ENCODE measurements at regions not wholly inside any gene's neighbourhood (a gene's known extent, or its start where the extent isn't known, plus 50 kb on each side); places are given as distances from the start of the nearest gene placed in this dataset.

DNA sequence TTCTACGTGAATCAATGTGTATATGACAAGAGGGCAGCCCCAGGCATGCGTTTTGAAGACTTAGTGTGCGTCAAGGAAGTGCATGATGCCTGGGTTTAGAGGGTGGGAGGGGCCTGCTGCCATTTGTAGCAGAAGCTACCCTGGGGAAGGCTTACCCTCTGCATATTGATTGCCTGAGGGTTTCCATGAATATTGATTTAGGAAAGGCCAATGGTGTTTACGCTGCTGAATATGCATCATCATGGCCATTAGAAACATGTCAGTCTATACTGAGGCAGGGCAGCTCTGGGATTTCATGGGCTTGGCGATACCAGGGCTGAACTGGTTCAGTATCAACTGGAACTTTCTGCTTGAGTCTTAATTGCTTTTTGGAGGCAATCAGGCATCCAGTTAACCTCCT, 259.3 kb downstream of the DCDC2C start:
- DNase-seq = no peak

DNA sequence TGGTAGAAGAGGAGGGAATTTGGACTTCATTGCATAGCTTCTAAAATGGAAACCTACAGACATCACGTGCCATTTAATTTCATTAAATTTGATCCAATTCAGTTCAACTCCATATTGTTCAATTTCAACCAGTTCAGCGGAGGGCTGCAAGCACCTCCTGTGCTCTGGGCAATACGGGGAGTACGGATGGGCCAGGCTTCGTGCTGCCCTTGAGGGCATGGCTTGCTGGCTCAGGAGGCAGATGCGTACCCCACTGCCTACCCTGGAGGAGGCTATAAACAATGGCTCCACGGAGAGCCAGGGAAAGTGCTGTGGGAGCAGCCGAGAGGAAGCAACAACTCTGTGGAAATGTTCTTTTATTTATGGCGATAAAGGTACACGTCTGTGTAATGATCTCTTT, 261.8 kb downstream of the DCDC2C start:
- no peak for DNase-seq

DNA sequence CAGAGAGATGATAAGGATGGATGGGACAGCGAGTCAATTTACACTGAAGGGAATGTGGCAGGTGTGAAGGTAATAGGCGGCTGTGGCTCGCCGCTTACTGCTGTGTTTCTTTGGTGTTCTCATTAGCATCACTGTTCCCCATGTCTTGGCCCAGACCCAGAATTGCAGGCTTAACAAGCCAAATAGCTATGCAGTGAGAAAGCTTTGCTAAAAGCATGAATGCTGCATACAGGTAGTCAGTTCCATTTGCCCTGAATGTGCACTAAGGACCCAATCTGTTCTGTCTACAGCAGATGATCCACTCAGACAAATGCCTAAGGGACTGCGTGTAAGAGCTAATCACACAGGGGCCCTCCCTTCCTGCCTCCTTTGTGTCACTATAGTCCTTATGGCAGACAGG, 262.6 kb downstream of the DCDC2C start:
- DNase-seq = no peak

DNA sequence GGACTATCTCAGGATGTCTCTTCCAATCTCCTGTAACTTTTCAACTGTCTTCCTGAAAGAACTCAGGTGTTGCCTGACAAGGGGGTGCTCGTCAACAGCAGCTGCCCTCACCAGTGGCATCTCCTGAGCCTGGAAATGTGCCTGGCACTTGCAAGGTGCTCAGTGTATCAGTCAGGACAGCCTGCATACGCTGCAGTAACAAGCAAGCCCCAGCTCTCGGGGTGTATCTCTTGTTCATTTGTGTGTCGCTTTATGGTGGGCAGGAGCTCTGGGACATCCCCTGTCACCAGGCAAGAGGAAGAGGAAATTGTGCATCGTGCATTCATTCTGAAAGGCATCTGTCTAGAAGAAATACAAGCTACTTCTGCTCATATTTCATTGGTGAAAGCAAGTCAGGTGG, 263.1 kb downstream of the DCDC2C start:
- no peak for DNase-seq

DNA sequence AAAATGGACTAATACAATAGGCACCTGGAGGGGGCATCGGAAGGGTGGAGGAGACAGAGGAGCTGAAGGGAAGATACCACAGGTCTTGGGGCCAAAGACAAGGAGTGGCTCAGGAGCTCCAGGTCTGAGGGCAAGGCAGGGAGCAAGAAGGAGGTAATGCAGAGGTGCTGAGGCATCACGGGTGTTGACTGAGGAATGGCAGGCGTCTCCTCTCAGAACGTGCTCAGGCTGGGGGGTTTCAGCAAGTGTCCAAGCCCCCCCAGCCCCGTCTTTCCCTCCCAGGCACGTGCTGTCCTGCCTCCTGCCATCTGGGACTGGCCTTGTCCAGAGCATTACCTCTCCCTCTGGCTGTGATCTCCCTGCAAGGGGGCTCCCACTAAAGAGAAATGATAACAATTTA, 265.4 kb downstream of the DCDC2C start:
- no peak for DNase-seq

DNA sequence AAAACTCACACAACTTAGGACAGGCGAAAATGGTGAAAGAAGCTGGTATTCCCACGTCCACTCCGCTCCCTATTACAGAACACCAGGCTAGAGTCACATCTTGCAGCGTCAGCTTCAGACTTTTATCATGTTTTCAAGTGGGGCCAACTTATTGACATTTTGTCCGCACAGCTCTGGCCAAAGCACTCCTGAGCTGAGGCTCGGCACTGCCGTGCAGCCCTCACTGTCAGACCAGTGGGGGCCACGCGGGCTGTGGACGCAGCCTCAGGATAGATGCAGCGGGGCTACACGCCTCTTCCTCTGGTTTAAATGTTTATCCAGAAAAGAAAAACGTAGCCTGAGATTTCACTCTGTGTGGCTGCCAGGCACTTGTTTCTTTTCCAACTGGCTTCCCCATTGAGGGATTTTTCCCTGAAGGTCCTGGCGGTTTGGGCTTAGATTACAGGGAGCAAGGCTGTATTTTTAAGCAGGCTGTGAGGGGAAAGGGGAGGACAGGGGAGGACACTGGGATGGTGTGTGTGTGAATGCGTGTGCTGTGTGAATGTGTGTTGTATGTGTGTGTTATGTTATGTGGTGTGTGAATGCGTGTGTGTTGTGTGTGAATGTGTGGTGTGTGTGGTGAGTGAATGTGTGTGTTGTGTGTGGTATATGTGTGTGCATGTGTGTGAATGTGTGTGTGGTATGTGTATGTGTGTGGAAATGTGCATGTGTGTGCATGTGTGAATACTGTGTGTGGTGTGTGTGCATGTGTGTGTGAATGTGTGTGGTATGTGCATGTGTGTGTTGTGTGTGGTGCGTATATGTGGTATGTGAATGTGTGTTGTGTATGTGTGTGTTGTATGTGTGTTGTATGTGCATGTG, 267.6 kb downstream of the DCDC2C start:
- no peak for DNase-seq

DNA sequence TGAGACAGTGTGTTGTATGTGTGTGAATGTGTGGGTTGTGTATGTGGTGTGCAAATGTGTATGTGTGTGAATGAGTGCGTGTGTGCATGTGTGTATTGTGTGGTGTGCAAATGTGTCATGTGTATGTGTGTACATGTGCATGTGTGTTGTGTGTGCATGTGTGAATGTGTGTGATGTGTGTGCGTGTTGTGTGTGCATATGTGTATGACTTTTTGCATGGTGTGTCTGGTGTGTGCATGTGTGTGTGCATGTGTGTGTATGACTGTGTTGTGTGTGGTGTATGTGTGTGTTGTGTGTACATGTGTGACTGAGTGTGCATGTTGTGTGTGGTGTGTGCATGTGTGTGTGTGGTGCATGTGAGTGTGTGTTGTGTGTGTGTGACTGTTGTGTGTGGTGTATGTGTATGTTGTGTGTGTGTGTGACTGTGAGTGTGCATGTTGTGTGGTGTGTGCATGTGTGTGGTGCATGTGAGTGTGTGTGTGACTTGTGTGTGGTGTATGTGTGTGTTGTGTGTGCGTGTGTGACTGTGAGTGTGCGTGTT, 268.3 kb downstream of the DCDC2C start:
- no peak for DNase-seq

DNA sequence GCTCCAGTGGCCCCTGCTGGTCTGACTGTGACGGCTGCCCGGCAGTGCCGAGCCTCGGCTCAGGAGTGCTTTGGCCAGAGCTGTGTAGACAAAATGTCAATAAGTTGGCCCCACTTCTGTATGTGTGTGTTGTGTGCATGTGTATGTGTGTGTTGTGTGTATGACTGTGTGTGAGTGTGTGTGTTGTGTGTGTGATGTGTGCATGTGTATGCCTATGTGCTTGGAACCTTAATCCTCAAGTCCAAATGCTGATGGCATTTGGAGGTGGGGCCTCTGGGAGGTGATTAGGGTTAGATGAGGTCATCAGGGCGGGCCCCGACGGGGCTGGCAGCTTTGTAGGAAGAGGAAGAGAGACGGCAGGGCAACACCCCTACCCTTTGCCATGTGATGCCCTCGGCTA, 269.0 kb downstream of the DCDC2C start:
- no peak for DNase-seq

DNA sequence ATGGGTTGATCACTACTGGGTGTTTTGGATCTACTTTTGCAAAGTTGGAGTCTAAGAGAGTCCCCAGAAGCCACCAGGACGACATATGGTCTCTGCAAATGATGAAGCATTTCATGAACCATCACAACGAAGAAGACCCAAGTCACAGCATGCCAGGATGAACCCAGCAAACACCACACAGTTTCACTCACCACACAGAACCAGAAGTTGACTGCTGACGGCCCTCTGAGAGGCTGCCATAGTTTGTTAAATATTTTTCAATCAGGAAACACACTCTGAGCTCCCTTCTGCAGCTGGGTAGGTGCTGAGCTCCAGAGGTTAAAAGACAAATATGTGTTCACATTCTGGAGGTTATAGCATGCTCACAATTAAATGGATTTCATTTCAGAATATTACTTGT, 271.4 kb downstream of the DCDC2C start:
- DNase-seq = no peak

DNA sequence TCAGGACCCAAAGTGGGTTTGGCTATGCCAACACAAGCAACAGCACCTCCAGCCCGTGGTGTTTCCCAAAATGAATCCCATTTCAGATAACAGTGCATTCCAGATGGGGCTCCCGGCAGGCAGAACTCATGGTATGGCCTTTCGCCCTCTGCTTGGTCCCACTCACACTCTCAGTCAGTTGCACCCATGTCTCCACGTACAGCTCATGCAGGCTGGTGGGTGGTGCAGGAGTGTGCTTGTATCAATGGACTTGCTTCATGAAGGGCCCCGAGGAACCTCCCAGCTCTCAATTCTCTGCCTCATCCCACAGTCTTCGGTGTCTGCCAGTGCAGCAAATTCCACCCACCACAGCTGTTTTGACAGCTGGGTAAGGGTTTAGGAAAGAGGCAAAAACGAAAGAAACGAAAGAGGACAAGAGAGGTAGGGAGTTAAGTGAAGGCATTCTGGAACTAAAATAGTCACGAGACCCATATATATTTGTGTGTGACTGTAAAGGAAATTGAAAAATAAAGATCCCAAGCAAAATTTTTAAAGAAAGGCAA, 278.1 kb downstream of the DCDC2C start:
- DNase-seq = no peak

DNA sequence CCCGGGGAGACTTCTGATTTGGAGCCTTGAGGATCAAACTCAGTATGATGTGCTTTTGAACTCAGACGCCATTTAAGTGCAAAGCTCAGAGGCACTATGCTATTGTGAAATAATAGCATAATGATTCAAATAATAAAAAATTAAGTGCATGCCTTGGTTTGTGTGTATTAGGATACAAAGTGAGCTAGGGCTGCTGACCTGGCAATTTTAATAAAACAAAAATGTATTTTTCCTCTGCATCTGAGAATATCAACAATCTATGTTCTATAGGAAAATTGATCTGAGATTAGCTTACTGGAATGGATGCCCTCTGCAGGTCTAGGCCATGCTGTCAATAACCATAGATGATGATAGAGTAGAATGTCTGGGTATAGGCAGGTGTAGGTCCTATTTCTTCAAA, 278.8 kb downstream of the DCDC2C start:
- no peak for DNase-seq

DNA sequence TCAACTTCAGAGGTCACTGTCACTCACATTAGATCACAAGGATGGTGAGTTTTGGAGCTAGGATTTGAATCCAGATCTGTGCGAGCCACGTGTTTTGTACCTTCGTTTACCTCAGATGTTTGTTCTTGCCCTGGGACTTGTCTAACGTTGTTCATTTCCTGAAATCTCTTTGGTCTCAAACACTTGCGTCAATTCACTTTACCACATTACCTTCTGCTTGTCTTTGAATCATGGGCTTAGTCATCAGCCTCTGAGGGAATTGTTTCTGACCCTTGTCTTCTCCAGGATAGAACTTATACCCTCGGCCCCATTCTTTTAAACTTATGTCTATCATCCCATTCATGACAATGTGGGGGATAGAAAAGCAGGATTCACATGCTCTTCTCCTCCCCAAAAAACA, 282.7 kb downstream of the DCDC2C start:
- no peak for DNase-seq

DNA sequence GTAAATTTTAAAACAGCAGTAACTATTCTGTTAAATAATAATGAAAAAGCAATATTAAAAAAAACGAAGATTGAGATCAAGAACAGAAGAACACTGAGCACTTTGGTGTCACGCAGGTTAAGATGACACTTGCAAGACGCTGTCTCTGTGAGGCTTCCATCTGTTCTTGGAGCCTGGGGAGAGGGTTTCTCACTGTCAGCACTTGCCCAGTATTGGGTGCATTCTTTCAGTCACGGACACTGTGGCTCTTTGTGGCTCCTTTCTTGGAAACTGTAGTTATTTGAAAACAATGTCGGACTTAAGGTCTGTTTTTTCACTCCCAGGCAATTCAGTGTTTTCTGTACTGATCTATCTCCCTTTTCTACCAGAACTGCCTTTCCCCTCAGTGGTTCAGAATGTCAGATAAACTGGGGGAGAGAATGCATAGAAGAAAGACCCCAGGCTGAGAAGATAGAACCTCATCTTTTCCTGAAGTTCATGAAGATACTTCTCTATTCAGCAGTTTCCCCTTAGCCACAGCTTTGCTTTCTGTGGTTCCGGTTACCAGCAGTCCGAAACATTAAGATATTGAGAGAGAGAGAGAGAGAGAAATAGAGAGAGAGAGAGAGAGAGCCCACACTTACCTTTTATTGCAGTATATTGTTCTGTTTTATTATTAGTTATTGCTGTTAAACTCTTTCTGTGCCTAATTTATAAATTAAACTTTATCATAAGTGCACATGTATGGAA, 283.3 kb downstream of the DCDC2C start:
- DNase-seq = no peak

DNA sequence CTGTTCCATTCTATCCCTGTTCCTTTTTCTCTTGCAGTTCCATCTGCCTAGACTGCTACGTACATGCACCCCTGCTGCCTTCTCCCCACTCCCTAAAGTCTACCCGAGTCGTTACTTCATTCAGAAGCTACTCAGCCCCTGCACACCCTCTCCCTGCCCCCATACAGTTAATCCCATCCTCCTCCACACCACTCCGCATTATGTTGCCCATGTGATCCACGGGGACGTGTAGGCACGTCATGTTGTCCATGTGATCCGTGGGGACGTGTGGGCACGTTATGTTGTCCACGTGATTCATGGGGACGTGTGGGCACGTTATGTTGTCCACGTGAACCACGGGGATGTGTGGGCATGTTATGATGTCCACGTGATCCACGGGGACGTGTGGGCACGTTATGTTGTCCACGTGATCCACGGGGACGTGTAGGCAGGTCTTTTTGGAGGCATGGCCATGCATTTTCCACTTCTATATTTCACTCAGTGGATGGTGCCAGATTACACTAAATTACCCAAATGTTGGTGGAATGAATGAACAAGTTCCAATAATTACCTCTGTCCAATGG, 299.5 kb downstream of the DCDC2C start:
- no peak for DNase-seq

DNA sequence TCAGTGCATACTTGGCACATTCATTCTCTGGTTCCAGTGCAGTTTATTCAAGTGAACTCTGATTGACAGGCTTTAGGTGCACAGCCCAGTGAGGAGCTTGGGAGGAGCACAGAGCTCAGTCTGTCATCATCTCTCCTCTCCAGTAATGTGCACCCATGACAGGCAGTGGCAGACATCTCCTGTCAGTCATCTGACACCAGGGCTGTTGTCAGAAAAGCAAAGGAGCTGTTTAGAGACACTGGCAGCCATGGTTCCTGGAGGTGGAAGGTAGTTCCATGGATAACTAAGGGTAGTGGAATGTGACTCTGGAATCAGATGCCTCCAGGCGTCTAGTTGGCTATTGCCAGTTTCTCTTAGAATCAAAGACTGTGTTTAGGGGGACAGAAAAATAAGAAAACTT, 308.8 kb downstream of the DCDC2C start:
- DNase-seq = no peak

DNA sequence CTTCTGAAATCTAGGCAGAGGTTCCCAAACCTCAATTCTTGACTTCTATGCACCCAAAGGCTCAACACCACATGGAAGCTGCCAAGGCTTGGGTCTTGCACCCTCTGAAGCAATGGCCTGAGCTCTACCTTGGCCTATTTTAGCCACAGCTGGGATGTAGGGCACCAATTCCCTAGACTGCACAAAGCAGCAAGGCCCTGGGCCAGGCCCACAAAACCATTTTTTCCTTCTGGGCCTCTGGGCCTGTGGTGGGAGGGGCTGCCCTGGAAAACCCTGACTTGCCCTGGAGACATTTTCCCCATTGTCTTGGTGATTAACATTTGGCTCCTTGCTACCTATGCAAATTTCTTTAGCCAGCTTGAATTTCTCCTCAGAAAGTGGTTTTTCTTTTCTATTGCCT, 315.2 kb downstream of the DCDC2C start:
- DNase-seq = no peak

DNA sequence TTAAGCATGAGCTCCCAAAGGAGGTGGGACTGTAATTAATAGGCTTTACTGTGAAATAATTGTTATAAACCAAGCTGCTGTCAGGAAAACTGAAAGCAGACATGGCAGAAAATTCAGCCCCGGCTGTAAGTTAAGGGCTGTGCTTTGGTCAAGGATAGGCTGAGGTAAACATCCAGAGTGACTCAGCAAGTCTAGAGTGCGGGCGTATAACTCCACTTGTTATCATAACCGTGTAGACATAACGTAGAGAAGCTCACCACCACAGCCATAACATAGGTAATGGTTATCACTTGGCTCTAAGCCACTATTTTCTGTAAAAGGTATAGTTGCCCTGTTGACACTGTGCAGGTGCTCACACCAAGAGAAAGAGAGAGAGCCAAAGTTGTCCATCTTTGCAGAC, 316.8 kb downstream of the DCDC2C start:
- no peak for DNase-seq

DNA sequence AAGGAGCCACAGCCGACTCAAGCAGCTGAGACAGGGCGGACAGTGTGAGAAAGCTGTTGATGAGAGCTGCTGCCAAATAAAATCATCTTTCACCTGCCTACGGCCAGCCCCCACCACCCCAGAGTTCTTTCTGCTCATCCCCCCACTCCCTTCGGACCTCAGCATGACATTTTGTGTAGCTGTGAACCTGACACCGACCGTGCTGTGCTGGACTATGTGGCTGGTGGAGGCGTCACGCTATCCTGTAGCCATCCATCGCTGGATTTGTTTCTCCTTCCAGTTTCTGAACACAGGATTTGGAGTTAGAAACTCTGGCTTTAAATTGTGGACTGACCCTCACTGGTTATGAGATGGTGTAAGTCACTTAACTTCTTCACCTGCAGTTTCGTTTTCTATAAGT, 317.3 kb downstream of the DCDC2C start:
- no peak for DNase-seq

DNA sequence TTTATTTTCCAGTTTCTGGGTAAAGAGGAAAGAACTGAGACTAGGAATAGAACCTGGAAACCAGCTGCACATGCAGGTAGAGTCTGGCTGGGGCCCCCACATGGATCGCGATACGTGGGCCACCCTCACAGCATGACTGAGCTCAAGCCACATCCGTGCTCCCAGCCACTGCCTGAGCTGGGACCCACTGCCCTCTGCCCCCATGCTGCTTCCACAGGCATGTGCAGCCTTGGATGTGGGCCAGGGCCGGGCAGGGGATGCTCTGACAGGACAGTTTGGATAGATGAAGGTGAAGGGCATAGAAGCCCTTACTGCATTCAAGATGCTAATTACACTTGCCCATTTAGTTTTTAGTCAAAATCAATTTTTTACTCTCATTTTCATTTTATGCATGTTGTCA, 321.2 kb downstream of the DCDC2C start:
- DNase-seq = no peak

DNA sequence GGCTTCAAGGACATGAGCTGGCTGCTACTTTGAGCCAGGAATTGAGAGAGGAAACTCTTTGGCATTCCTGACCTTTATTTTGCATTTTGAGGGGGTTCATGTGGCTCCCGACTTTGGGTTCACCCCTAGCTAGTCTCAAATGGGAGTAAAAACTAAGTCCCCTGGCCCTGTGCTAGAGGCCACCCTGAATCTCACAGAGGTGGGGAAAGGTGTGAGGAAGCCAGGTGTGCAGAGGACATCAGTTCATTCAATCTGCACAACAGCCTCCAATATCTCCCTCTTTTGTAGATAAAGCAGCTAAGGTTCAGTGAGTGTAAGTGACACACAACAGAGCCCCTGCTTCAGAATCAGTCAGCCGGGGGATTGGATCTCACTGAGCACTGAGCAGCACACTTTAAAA, 325.7 kb downstream of the DCDC2C start:
- no peak for DNase-seq

DNA sequence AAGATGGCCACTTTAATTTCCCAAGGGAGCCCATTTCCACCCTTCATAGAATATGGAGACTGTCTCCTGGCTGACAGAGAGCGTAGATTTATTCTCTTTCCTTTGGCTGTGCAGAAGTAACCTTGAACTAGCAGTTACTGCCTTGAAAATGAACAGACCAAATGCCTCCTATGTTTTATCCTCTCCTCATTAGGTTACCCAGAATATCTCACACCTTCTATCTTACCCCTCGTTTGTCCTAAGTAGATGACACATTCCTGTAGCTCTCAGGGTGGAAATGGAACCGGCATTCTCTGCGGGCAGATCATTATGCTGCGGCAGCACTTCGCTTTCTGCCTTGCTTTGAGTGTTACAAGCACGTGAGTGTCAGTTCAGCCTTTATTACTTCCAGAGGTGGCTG, 336.5 kb downstream of the DCDC2C start:
- DNase-seq = no peak

DNA sequence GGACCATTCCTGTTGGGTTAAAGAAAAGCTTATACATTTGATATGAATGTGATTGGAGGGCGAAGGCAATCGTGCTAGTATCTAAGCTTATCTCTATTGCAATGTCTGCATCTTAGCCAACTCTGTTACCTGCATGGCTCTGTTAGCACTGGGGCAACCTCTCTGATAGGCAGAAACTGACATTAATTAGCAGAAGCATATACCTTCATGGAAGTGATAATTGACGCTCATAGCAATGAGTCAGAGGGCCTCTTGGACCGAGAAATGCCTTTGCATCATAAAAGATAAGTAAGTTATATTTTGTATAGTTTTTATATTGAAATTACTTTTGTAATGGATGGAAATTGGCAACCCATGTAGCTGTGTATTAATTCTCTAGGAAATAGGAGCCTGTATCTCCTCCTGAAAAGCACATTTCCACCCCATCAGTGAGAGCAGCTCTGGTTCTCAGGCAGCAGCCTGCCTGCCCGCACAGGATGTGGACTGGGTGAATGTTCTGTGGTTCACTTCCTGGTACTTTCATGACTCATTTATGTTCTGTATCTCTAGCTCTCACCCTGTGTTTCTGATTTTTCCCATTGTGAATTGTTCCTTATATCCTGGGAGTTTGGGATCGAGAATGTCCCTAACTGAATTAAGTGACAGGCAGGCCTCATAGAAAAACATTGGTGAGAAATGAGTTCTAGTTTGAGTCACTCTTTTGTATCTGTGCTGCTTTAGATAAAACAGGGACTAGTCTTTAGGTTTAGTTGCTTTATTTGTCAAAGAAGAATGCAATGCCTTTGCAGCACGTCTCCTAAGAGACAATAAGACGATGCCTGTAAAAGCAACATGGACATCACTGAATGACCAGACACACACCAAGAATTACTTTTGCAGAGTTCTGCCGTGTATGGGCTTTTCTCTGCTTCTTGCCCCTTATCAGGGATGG, 344.9 kb downstream of the DCDC2C start:
- DNase-seq = no peak

DNA sequence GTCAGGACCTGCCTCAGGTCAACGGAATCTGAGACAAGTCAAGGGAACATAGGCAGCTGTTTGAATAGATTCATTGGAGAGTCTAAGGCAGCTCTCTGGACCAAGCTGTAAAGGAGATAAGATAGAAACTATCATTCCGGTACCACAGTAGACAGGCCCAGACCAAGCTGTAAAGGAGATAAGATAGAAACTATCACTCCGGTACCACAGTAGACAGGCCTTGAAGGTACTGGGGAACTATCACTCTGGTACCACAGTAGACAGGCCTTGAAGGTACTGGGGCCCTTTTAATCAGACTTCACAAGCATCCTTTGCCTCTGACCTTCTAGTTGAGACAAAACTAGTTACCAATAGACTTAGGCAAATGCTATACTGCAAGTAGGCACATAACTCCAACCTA, 346.1 kb downstream of the DCDC2C start:
- no peak for DNase-seq
